Hepatocyte (in vitro differentiated cells): ENCODE measurements at regions not wholly inside any gene's neighbourhood (a gene's known extent, or its start where the extent isn't known, plus 50 kb on each side); places are given as distances from the start of the nearest gene placed in this dataset.

Experiments used
- CTCF ChIP-seq: fragments of 200-600 bp; sonication (generic); IDR thresholded peaks from 2 replicates; pipeline ENCODE4 v1.5.1; 2016; ENCODE audit warnings: antibody characterized with exemption, mild to moderate bottlenecking; ENCODE audit not compliant: poor library complexity
- EZH2phosphoT487 ChIP-seq: fragments of 200-600 bp; sonication (generic); IDR thresholded peaks from one replicate; pipeline ENCODE4 v1.6.1; 2018; ENCODE audit warnings: antibody characterized with exemption, mild to moderate bottlenecking, low read depth, moderate library complexity; ENCODE audit not compliant: unreplicated experiment, severe bottlenecking

- TF ChIP-seq CTCF (no peak), EZH2phosphoT487 (no peak)
Observed at GRCh38 chr22:27644566-27644965, 157.0 kb downstream of the MN1 start.
